WERI-Rb-1 (cell line): ENCODE measurements at regions not wholly inside any gene's neighbourhood (a gene's known extent, or its start where the extent isn't known, plus 50 kb on each side); places are given as distances from the start of the nearest gene placed in this dataset.
"Not testable (repeated sequence)": the region's sequence is repeated elsewhere in the genome, so short reads cannot be mapped to it uniquely, and the experiment has no call there.

ENCODE experiments used
- DNase-seq: peaks from one replicate; pipeline ENCODE4 v3.0.0-alpha.2; 2020
- H3K27ac ChIP-seq: fragments of 250-450 bp; sonication (Bioruptor Pico); 2 replicates; pipeline ENCODE4 v1.5.1; 2020; ENCODE audit warnings: mild to moderate bottlenecking, moderate library complexity
- H3K27me3 ChIP-seq: fragments of 250-450 bp; sonication (Bioruptor Pico); 2 replicates; pipeline ENCODE4 v1.5.1; 2021; ENCODE audit warnings: mild to moderate bottlenecking, low read depth, moderate library complexity; ENCODE audit not compliant: insufficient read depth, severe bottlenecking
- H3K36me3 ChIP-seq: fragments of 250-450 bp; sonication (Bioruptor Pico); 2 replicates; pipeline ENCODE4 v1.5.1; 2020; ENCODE audit warnings: mild to moderate bottlenecking, moderate library complexity
- H3K4me3 ChIP-seq: 2 replicates; pipeline ENCODE4 v1.5.1; 2011; ENCODE audit warnings: low read depth, mild to moderate bottlenecking, control low read depth, low read length
- H3K9me3 ChIP-seq: fragments of 250-450 bp; sonication (Bioruptor Pico); 2 replicates; pipeline ENCODE4 v1.5.1; 2021; ENCODE audit warnings: mild to moderate bottlenecking, moderate library complexity; ENCODE audit not compliant: severe bottlenecking
- TF ChIP-seq, protein P1 (sequence below): IDR thresholded peaks from 2 replicates; pipeline ENCODE4 v1.5.1; 2011; ENCODE audit warnings: low read depth, mild to moderate bottlenecking, control low read depth, inconsistent platforms, low read length

GRCh38 chr7:17580141-17580540, 281.7 kb downstream of the AHR start:
- H3K36me3 ChIP-seq, result no peaks in the 10 kb centered on the region
- H3K27ac ChIP-seq, result no peak overlapping the region
- H3K9me3 ChIP-seq, result no peaks in the 10 kb centered on the region
- H3K4me3 ChIP-seq, result no peak overlapping the region
- no peak for DNase-seq
- H3K27me3 ChIP-seq, result no peaks in the 10 kb centered on the region
- TF ChIP-seq, protein P1, sequence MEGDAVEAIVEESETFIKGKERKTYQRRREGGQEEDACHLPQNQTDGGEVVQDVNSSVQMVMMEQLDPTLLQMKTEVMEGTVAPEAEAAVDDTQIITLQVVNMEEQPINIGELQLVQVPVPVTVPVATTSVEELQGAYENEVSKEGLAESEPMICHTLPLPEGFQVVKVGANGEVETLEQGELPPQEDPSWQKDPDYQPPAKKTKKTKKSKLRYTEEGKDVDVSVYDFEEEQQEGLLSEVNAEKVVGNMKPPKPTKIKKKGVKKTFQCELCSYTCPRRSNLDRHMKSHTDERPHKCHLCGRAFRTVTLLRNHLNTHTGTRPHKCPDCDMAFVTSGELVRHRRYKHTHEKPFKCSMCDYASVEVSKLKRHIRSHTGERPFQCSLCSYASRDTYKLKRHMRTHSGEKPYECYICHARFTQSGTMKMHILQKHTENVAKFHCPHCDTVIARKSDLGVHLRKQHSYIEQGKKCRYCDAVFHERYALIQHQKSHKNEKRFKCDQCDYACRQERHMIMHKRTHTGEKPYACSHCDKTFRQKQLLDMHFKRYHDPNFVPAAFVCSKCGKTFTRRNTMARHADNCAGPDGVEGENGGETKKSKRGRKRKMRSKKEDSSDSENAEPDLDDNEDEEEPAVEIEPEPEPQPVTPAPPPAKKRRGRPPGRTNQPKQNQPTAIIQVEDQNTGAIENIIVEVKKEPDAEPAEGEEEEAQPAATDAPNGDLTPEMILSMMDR, result no peak

DNA sequence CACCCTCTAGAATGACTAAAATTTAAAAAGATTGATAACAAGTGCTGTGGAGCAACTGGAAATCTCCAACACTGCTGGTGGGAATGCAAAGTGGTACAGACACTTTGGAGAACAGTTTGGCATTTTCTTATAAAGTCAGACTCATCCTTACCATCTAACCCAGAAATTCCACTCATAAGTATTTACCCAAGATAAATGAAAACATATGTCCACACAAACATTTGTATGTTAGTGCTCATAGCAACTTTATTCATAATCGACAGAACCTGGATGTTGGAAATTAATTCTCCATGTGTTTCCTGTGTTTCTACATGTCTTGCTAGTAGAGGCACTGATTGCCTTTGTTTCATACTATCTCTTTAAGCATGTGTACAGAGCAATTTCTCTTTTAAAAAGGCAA, 282.4 kb downstream of the AHR start:
- no peaks in the 10 kb centered on the region for H3K27me3 ChIP-seq
- TF ChIP-seq, protein P1, result no peak
- no peak for DNase-seq

GRCh38 chr7:17581301-17581700, 282.8 kb downstream of the AHR start:
- Histone ChIP-seq H3K27me3 (no peaks in the 10 kb centered on the region), H3K4me3 (no peak overlapping the region), H3K9me3 (no peaks in the 10 kb centered on the region), H3K36me3 (no peaks in the 10 kb centered on the region), H3K27ac (no peak overlapping the region)
- no peak for DNase-seq
- TF ChIP-seq, protein P1, result no peak

More for the DNA sequence above, 282.4 kb downstream of the AHR start:
- Histone ChIP-seq H3K4me3 (no peak overlapping the region), H3K27ac (no peak overlapping the region), H3K9me3 (no peaks in the 10 kb centered on the region), H3K36me3 (no peaks in the 10 kb centered on the region)

- not testable (repeated sequence) for H3K4me3 ChIP-seq, H3K9me3 ChIP-seq, H3K27me3 ChIP-seq, DNase-seq, H3K36me3 ChIP-seq, H3K27ac ChIP-seq
These were observed 284.2 kb downstream of the AHR start for GRCh38 chr7:17582696-17583095.

- H3K9me3 ChIP-seq, result no peaks in the 10 kb centered on the region
- H3K27ac ChIP-seq, result no peak overlapping the region
- no peak overlapping the region for H3K4me3 ChIP-seq
- no peak for DNase-seq
- no peaks in the 10 kb centered on the region for H3K27me3 ChIP-seq
- TF ChIP-seq, protein P1, result no peak
- no peaks in the 10 kb centered on the region for H3K36me3 ChIP-seq
These were observed 285.3 kb downstream of the AHR start for GRCh38 chr7:17583786-17584185.

- TF ChIP-seq, protein P1, result no peak
- no peak for DNase-seq
- Histone ChIP-seq H3K36me3 (no peaks in the 10 kb centered on the region), H3K9me3 (no peaks in the 10 kb centered on the region), H3K27ac (no peak overlapping the region), H3K27me3 (no peaks in the 10 kb centered on the region), H3K4me3 (no peak overlapping the region)
These were observed 286.4 kb downstream of the AHR start for GRCh38 chr7:17584822-17585221.
